ENCODE measurements at regions not wholly inside any gene's neighbourhood (a gene's known extent, or its start where the extent isn't known, plus 50 kb on each side); places are given as distances from the start of the nearest gene placed in this dataset.

GRCh38 chr2:105470979-105471378 lies 72.1 kb upstream of the FHL2 start:
- Mint-ChIP-seq H3K4me1 (no peaks in the 10 kb centered on the region), H3K36me3 (ENCODE audit: low read depth) (no peaks in the 10 kb centered on the region), H3K9me3 (no peaks in the 10 kb centered on the region), H3K27me3 (peaks cover 10% of the 10 kb centered on the region), H3K27ac (no peak overlapping the region), H3K4me3 (no peak overlapping the region)
- ChIA-PET POLR2A (no interaction called here), CTCF (no interaction called here)
- intact Hi-C loops (cut with micrococcal nuclease): no loop called here
- DNase-seq (no peak), ATAC-seq (ENCODE audit: low read depth) (no peak)
- TF ChIP-seq CTCF (IDR thresholded peaks at IDR 0.05): no peak

GRCh38 chr2:105469781-105470180 lies 70.9 kb upstream of the FHL2 start:
- H3K36me3 Mint-ChIP-seq (ENCODE audit: low read depth): no peaks in the 10 kb centered on the region
- no peak for TF ChIP-seq CTCF (IDR thresholded peaks at IDR 0.05)
- POLR2A ChIA-PET: no interaction called here
- H3K27me3 Mint-ChIP-seq: peaks cover 10% of the 10 kb centered on the region
- intact Hi-C loops (cut with micrococcal nuclease): no loop called here
- no peak overlapping the region for H3K4me3 Mint-ChIP-seq
- H3K9me3 Mint-ChIP-seq: no peaks in the 10 kb centered on the region
- ATAC-seq (ENCODE audit: low read depth) (no peak), DNase-seq (no peak)
- CTCF ChIA-PET: no interaction called here
- H3K27ac Mint-ChIP-seq: no peak overlapping the region
- H3K4me1 Mint-ChIP-seq: no peaks in the 10 kb centered on the region

GRCh38 chr2:105468582-105469042 lies 69.8 kb upstream of the FHL2 start:
- intact Hi-C loops (cut with micrococcal nuclease): no loop called here
- H3K27ac Mint-ChIP-seq: no peak overlapping the region
- no peaks in the 10 kb centered on the region for H3K4me1 Mint-ChIP-seq
- no peaks in the 10 kb centered on the region for H3K9me3 Mint-ChIP-seq
- POLR2A ChIA-PET: no interaction called here
- no peak for DNase-seq
- no peak overlapping the region for H3K4me3 Mint-ChIP-seq
- TF ChIP-seq CTCF (IDR thresholded peaks at IDR 0.05): no peak
- ATAC-seq (ENCODE audit: low read depth): no peak
- peaks cover 10% of the 10 kb centered on the region for H3K27me3 Mint-ChIP-seq
- CTCF ChIA-PET: no interaction called here
- H3K36me3 Mint-ChIP-seq (ENCODE audit: low read depth): no peaks in the 10 kb centered on the region

GRCh38 chr2:105464325-105464724 lies 65.5 kb upstream of the FHL2 start:
- no peaks in the 10 kb centered on the region for H3K9me3 Mint-ChIP-seq
- POLR2A ChIA-PET: no interaction called here

GRCh38 chr2:105460048-105460732 lies 61.3 kb upstream of the FHL2 start:
- Mint-ChIP-seq H3K36me3 (ENCODE audit: low read depth) (no peaks in the 10 kb centered on the region), H3K27me3 (peaks cover 7% of the 10 kb centered on the region), H3K27ac (no peak overlapping the region), H3K4me1 (no peaks in the 10 kb centered on the region), H3K9me3 (no peaks in the 10 kb centered on the region), H3K4me3 (no peak overlapping the region)
- ChIA-PET POLR2A (no interaction called here), CTCF (no interaction called here)
- TF ChIP-seq CTCF (IDR thresholded peaks at IDR 0.05): no peak
- no peak for DNase-seq
- intact Hi-C loops (cut with micrococcal nuclease): no loop called here
- ATAC-seq (ENCODE audit: low read depth): no peak

More at GRCh38 chr2:105464325-105464724, 65.5 kb upstream of the FHL2 start:
- H3K4me1 Mint-ChIP-seq: no peaks in the 10 kb centered on the region
- peaks cover 13% of the 10 kb centered on the region for H3K27me3 Mint-ChIP-seq
- H3K4me3 Mint-ChIP-seq: no peak overlapping the region
- intact Hi-C loops (cut with micrococcal nuclease): no loop called here
- no peak for ATAC-seq (ENCODE audit: low read depth)
- no peaks in the 10 kb centered on the region for H3K36me3 Mint-ChIP-seq (ENCODE audit: low read depth)
- no peak for DNase-seq
- no peak for TF ChIP-seq CTCF (IDR thresholded peaks at IDR 0.05)
- H3K27ac Mint-ChIP-seq: no peak overlapping the region
- CTCF ChIA-PET: no interaction called here

Measured in activated B cell treated with CpG ODN at 0.5 μM for 24 hours (primary cell).